Choroid plexus epithelial cell (primary cell): ENCODE measurements at regions not wholly inside any gene's neighbourhood (a gene's known extent, or its start where the extent isn't known, plus 50 kb on each side); places are given as distances from the start of the nearest gene placed in this dataset.

ENCODE experiments used
- DNase-seq: peaks from one replicate; pipeline ENCODE4 v3.0.0-alpha.2; 2010; ENCODE audit warnings: low read depth
- H3K4me3 ChIP-seq: 2 replicates; pipeline ENCODE4 v1.5.1; 2011; ENCODE audit warnings: low read depth, mild to moderate bottlenecking, control low read depth, low read length, moderate library complexity
- CTCF ChIP-seq: conservative IDR thresholded peaks from 2 replicates; pipeline ENCODE4 v1.5.1; 2011; ENCODE audit warnings: low read depth, mild to moderate bottlenecking, control low read depth, inconsistent platforms, low read length, moderate library complexity

GRCh38 chr18:73617981-73618380 is 529.7 kb downstream of the FBXO15 start:
- no peak overlapping the region for H3K4me3 ChIP-seq
- no peak for DNase-seq
- TF ChIP-seq CTCF, result no peak

- TF ChIP-seq CTCF, result no peak
- no peak for DNase-seq
- no peak overlapping the region for H3K4me3 ChIP-seq
These were observed 532.1 kb downstream of the FBXO15 start for GRCh38 chr18:73615506-73615905.

DNA sequence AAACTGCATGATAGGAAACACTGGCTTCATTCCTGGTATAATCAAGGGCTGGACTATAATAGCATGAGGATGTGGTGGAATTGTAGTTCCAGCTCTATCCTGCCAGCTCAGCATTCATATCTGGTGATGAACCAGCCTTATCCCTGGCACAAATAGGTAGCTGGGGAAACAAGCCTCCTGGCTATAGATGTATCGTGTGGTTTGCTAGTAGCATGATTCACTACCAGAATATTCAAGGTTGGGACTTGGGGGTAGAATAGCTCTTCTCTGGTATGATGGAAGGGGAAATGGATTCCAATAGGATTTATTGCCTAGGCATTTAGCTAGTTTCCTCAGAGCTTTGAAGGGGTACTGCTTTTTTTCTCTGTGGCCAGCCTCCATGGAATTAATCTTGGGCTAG is 532.8 kb downstream of the FBXO15 start:
- no peak overlapping the region for H3K4me3 ChIP-seq
- TF ChIP-seq CTCF, result no peak
- DNase-seq, result peak; percentile 65

GRCh38 chr18:73613706-73614340 is 533.8 kb downstream of the FBXO15 start:
- no peak overlapping the region for H3K4me3 ChIP-seq
- no peak for TF ChIP-seq CTCF
- peak; percentile 56 for DNase-seq

DNA sequence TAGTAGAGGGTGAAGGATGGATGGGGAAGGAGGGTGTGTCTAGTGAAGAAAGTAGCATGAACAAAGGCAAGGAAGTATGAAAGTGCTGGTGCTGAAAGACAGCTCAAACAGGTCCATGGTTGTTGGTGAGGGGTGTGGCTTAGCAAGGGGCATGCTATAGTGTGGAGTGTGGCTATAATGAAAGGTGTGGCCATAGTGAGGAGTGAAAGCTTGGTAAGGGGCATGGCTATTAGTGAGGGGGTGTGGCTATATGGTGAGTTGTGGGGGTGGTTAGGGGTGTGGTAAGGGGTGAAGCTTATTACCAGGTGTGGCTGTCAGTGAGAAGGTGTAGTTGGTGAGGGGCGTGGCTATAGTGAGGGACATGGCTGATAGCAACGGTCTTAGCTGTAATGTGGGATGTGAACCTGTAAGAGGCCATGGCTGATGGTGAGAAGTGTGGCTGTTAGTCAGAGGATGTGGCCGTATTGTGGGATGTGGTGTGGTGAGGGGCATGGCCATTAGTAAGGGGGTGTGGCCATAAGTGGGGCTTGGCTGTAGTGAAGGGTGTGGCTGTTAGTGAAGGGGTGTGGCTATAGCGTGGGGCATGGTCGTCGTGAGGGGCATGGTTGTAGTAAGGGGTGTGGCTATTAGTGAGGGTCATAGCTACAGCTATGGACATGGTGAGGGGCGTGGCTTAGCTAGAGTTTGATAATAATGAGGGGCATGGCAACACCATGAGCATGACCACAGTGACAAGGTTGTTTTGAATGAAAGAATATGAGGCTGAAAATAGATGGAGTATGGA is 549.6 kb downstream of the FBXO15 start:
- no peak for TF ChIP-seq CTCF
- H3K4me3 ChIP-seq, result no peak overlapping the region
- no peak for DNase-seq

DNA sequence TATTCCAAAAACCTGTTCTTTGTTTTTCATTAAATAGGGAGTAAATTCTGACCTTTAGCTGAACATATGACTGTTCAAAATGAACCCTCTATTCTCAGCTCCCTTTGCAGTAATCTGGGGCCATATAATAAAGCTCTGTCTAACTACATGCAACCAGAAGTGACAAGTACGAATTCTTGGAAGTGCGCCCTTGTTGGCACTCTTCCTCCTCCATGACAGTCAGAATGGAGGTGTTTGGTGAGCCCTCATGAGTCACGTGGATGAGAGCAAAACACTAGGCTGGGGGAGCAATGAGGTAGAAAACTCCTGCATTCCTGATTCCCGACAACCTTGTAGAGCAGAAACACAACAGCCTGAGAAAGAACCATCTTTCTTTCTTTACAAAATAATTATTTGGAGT is 552.9 kb downstream of the FBXO15 start:
- TF ChIP-seq CTCF, result no peak
- H3K4me3 ChIP-seq, result no peak overlapping the region

DNA sequence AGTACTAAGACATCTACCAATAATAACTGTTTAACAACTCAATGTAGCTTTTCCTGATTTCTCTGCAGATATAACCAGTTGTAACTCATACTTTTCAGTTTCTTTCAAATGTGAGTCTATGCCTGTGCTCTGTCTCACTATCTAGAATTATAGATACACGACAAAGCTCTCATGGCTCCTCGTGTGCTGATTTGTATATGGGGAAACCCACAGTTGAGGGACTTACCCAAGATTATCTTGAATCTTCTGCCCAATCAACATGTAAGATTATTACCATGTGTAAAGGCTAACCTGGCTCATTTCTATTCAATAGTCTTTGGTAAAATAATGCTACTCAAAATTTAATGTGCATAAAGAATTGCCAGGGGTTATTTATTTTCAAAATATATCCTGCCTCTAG is 554.4 kb downstream of the FBXO15 start:
- H3K4me3 ChIP-seq, result no peak overlapping the region
- no peak for DNase-seq
- no peak for TF ChIP-seq CTCF

More for the DNA sequence above, 552.9 kb downstream of the FBXO15 start:
- DNase-seq, result no peak
